Left kidney (tissue), 1 donor: ENCODE measurements at regions not wholly inside any gene's neighbourhood (a gene's known extent, or its start where the extent isn't known, plus 50 kb on each side); places are given as distances from the start of the nearest gene placed in this dataset.
A peak's percentile ranks its signal among the peaks of the same experiment; 100 is the strongest.

Experiments
- DNase-seq: peaks from one replicate; pipeline ENCODE4 v3.0.0-alpha.2; 2013

DNA sequence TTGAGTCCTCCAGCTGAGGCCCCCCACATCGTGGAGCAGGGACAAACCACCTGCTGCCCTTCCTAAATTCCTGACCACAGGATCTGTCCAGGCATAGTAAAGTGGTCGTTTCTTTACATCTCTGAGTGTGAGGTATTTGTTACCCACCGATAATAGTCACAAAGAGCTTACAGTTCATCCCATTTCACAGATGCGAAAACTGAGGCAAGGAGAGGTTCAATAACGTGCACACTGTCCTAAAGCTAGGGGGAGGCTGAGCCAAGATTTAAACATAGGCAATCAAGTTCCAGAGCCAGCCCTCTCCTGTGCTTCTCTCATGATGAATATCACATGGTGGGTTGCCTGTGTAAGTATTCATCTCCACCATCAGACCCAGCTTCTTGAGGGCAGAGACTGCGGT is 135.4 kb downstream of the CCT6B start:
- no peak for DNase-seq

DNA sequence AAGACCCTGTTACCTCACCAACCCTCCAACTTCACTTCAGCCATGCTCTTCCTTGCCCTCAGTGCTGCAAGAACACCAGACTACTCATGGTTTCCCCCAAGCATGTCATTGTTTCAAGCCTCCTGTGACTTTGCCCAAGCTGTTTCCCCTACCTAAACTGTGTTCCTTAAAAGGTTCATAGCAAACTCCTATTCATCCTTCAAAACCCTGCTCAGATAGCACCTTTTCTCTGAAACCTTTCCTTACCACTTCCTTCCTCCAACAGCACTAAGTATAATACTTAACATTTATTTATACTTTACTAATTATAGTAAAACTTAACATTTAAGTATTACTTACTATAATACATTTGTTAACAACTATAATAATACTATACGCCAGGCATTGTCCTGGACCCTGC is 136.2 kb downstream of the CCT6B start:
- DNase-seq = no peak

DNA sequence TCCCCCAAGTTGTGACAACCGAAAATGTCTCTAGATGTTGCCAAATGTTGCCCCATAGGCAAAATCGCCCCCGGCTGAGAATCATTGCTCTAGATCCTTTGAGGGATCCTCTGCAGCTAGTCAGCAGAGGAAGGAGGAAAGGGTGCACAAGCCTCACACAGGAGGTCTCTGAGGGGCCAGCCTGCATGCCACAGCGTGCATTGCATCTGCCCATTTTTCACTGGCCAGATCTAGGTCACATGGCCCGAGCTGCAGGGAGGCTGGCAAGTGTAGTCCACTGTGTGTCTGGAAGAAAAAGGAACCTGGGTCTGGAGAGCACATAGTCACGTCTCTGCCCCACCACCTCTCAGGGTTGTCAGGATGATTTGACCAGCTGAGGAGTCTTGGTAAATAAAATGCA is 138.2 kb downstream of the CCT6B start:
- no peak for DNase-seq

- DNase-seq = no peak
Observed at GRCh38 chr17:34822007-34822739, 139.1 kb downstream of the CCT6B start.

DNA sequence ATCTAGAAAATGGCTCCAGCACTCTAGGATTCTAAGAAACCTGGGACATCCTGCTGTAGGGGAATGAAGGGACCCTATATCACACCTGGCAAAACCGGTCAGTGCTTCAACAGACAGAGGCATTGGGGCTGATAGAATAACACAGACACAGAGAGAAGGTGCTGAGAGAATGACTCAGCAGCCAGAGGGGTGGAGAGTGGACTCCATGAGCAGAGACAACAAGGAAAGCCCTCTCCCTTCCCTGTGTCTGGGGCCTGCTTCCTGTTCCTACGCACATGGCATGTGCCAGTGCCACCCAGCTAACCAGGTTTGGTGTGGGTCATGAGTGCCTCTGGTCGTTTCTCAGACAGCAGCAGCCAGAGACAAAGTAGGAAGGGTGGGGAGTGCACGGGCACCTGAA is 140.3 kb downstream of the CCT6B start:
- DNase-seq = no peak

DNA sequence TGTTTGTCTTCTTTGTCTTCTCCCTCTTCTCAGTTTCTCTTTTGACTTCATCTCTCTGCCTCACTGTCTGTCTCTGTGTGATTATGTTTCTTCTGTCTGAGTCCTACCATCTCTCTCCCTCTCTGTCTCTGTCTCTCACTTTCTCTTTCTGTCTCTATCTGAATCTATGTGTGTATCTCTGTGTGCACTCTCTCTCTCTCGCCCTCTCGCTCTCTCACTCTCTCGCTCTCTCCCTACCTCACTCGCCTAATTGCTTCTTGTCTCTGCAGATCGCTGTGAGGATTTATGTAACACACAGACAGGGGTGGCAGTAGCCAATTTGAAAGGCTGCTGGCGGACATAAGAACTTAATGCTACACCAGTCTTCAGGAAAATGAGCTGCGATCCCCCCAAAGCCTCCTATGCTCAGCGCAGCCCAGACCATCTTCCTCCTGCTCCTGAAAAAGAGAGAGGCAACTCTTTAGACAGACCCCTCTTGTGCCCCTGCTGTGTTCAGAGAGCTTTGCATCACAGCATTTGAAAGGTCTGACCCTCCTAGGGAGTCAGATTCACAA is 140.9 kb downstream of the CCT6B start:
- no peak for DNase-seq

DNA sequence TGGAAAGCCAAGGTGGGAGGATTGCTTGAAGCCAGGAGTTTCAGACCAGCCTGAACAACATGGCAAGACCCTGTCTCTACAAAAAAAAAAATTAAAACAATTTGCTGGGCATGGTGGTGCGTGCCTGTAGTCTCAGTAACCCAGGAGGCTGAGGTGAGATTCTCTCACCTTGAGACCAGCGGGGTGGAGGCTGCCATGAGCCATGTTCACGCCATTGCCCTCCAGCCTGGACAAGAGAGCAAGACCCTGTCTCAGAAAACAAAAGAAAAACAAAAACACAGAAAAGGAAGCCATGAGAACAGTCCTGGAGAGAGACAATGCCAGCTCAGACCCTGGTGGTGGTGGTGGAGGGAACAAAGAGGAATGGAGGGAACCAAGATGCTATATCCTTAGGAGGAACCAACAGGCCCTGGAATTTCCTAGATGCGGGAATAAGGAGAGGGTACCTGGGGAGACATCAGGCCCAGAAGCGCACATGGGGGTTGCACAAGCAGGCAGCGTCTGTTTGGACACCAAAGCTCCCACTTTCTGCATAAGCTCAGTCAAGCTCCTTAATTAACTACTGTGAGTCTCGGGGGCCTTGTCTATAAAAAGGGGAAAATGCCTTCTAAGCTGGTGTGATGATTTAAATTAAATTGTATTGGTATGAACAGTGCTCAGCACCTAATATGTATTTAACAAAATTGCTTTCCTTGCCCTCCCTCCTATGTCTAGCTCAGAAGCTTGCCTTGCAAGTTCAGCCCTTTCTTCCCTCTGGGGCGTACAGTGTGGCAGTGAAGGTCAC is 143.8 kb downstream of the CCT6B start:
- DNase-seq = no peak

- no peak for DNase-seq
Observed at GRCh38 chr17:34816848-34817247, 144.4 kb downstream of the CCT6B start.

DNA sequence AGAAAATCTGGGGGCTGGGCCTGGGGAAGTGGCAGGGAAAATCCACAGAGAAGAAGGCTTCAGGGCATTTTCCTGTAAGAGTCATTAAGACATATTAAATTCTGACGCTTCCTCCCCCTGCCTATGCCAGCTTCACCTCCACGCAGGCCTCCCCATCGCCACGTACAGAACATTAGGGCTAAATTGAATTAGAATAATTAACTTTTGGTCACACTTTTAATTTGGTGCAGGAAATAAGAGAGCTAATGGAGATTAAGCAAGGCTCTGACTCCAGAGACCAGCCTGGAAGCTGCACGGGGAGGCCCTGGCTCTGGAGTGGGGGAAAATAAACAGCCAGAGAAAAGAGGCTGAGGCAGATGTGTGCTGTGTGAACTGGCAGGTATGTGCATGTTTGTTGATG is 148.0 kb downstream of the CCT6B start:
- no peak for DNase-seq

DNA sequence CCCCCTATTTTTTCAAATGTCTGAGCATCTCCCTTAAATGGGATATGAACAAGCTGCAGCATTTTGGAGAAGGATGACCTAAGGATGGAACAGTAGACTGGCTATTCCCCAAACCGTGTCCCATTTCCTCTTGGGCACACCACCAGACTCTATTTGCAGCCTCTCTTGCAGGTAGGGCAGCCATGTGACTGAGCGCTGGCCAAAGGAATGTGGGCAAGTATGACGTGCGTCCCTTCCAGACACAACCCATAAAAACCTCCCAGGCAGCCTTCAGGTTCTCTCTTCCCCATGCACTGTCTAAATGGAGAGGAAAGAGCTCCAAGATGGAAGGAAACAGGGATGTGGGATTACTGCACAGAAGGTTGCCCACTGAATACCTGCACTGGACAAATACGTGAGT is 149.7 kb downstream of the CCT6B start:
- no peak for DNase-seq

DNA sequence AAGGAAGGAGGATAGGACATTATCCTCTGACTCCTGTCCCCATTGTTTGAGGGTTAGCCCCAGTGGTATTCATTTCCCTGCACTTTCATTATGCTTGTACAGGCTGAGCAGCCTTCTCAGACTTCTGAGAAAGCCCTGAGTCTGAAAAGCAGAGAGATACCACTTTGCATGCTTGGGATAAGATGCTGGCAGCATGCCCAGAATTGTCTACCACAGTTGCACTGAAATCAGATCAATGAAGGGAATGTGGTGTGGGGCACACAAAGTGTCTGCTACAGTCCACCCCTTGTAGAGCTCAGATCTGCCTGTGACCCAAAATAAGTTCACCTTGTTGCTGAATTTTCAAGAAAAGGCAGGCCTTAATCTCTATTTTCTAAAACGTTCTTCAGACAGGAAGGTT is 160.6 kb downstream of the CCT6B start:
- DNase-seq = no peak

- no peak for DNase-seq
Observed at GRCh38 chr17:34799751-34800150, 161.5 kb downstream of the CCT6B start.

DNA sequence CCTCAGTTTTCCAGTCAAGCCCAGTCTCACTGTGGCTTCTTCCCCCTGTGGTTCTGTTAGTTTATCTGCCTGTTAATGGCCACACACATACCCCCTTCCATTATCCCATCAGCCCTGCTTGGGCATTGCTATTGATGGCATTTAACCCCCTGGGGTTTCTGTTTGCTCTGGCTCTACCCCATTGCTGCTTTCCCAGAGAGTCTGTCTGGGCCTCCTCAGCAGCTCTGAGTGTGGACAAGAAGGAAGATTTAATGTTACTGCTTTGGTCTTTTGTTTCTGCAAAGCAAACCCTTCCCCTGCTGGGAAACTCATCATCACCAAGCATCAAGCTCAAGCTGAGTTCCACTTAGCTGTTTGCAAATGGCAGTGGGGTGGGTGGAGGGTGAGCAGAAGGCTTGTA is 162.7 kb downstream of the CCT6B start:
- no peak for DNase-seq

DNA sequence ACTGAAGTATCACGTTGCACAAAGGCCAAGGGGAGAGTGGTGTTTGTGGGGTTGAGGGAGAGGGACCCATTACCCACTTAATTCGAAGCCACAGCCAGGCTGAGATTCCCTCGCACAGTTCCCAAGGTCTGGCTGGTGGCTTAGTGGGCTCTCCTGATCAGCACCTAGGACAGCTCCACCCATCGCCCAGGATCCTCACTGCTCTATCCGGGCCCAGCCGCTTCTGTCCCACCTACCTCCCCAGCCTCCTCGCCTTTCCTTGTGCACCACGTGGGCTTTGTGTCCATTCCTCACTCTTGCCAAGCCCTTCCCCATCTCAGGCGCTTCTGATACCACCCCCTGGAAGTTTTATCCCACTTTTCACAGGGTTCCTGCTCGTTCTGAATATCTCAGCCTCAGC is 163.5 kb downstream of the CCT6B start:
- DNase-seq = peak; percentile 71

- no peak for DNase-seq
Observed at GRCh38 chr17:34793231-34793908, 167.9 kb downstream of the CCT6B start.

GRCh38 chr17:34788696-34789095 is 172.6 kb downstream of the CCT6B start:
- no peak for DNase-seq

GRCh38 chr17:34784526-34784925 is 176.7 kb downstream of the CCT6B start:
- no peak for DNase-seq

GRCh38 chr17:34782271-34782670 is 179.0 kb downstream of the CCT6B start:
- DNase-seq = no peak

GRCh38 chr17:34781571-34782108 is 179.6 kb downstream of the CCT6B start:
- DNase-seq = no peak

GRCh38 chr17:34781071-34781470 is 180.2 kb downstream of the CCT6B start:
- no peak for DNase-seq

DNA sequence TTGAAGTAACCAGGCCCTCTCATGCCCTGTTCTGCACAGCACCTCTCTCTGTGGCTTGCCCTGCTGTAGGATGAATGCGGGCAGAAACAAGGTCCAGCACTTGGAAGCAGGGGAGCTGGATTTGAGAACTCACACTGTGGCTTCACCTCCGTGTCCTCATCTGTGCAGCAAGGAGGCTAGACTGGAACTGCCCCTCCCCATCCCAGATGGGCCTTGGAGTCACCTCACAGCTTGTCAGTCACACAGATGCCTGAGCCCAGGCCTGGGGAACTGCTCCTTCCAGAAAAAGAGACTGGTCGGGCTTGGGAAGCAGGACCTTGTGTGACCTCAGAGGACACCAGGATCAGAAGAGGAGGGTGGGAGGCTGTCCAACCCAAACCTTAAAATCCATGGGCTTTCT is 180.8 kb downstream of the CCT6B start:
- DNase-seq = no peak
